HEK293 (cell line): ENCODE measurements at regions not wholly inside any gene's neighbourhood (a gene's known extent, or its start where the extent isn't known, plus 50 kb on each side); places are given as distances from the start of the nearest gene placed in this dataset.

Experiments
- CTCF ChIA-PET: fragments of 350-600 bp; formaldehyde crosslinking; extraction: SDS; loops from one replicate; lab custom pipeline; 2021; ENCODE audit warnings: antibody characterized with exemption; lab: Yijun Ruan, JAX
- POLR2A ChIA-PET: fragments of 300-600 bp; formaldehyde crosslinking; extraction: SDS; loops from one replicate; lab custom pipeline; 2020; ENCODE audit warnings: antibody characterized with exemption, inconsistent platforms; lab: Yijun Ruan, JAX
- H3K27ac ChIP-seq: fragments of 200-500 bp; sonication (Bioruptor generic); 2 replicates; pipeline ENCODE4 v1.5.1; 2014; ENCODE audit warnings: low read depth, low read length, control low read depth, inconsistent platforms; ENCODE audit errors: extremely low read depth
- H3K36me3 ChIP-seq, 2 experiments: fragments of 200-500 bp in 1 of 2; sonication (Bioruptor generic) in 1 of 2; 1 replicate in 1 of 2; 2 replicates in 1 of 2; pipeline ENCODE4 v1.5.1; 2014 to 2017; ENCODE audit warnings: inconsistent platforms in 2 of 2, low read length in 2 of 2; ENCODE audit not compliant: control insufficient read depth in 2 of 2, insufficient read depth in 1 of 2
- H3K4me1 ChIP-seq: fragments of 200-500 bp; sonication (Bioruptor generic); 2 replicates; pipeline ENCODE4 v1.5.1; 2014; ENCODE audit warnings: mild to moderate bottlenecking, low read length, inconsistent platforms; ENCODE audit not compliant: control insufficient read depth, insufficient read depth
- H3K4me3 ChIP-seq: 2 replicates; pipeline ENCODE4 v1.5.1; 2011; ENCODE audit warnings: low read depth, mild to moderate bottlenecking, control low read depth, low read length, moderate library complexity
- H3K9me3 ChIP-seq: fragments of 200-500 bp; sonication (Bioruptor generic); 2 replicates; pipeline ENCODE4 v1.5.1; 2014; ENCODE audit warnings: low read depth, low read length, inconsistent platforms; ENCODE audit not compliant: control insufficient read depth, insufficient read depth
- GLIS2 ChIP-seq: fragments of 450-650 bp; formaldehyde crosslinking; IDR thresholded peaks from 2 replicates; pipeline ENCODE4 v1.5.1; 2016; ENCODE audit warnings: missing biosample characterization, missing genetic modification characterization
- PATZ1 ChIP-seq: fragments of 450-650 bp; formaldehyde crosslinking; IDR thresholded peaks from 2 replicates; pipeline ENCODE4 v1.5.1; 2016; ENCODE audit warnings: missing biosample characterization, missing genetic modification characterization
- REST ChIP-seq: fragments of 450-650 bp; formaldehyde crosslinking; IDR thresholded peaks from 2 replicates; pipeline ENCODE4 v1.5.1; 2016; ENCODE audit warnings: missing biosample characterization, missing genetic modification characterization
- SP7 ChIP-seq: fragments of 450-650 bp; formaldehyde crosslinking; IDR thresholded peaks from 2 replicates; pipeline ENCODE4 v1.5.1; 2016; ENCODE audit warnings: missing biosample characterization, missing genetic modification characterization
- ZBTB1 ChIP-seq: fragments of 450-650 bp; formaldehyde crosslinking; IDR thresholded peaks from 2 replicates; pipeline ENCODE4 v1.5.1; 2016; ENCODE audit warnings: missing biosample characterization, missing genetic modification characterization
- ZBTB21 ChIP-seq: fragments of 450-650 bp; formaldehyde crosslinking; IDR thresholded peaks from 2 replicates; pipeline ENCODE4 v1.5.1; 2017; ENCODE audit warnings: missing biosample characterization, missing genetic modification characterization
- ZBTB7A ChIP-seq: fragments of 450-650 bp; formaldehyde crosslinking; IDR thresholded peaks from 2 replicates; pipeline ENCODE4 v1.5.1; 2016; ENCODE audit warnings: low read depth, missing biosample characterization, missing genetic modification characterization
- ZNF132 ChIP-seq: fragments of 450-650 bp; formaldehyde crosslinking; IDR thresholded peaks from 2 replicates; pipeline ENCODE4 v1.5.1; 2017; ENCODE audit warnings: missing biosample characterization, missing genetic modification characterization, borderline replicate concordance
- ZNF175 ChIP-seq: fragments of 450-650 bp; formaldehyde crosslinking; IDR thresholded peaks from 2 replicates; pipeline ENCODE4 v1.5.1; 2016; ENCODE audit warnings: missing biosample characterization, missing genetic modification characterization
- ZNF19 ChIP-seq: fragments of 450-650 bp; formaldehyde crosslinking; IDR thresholded peaks from 2 replicates; pipeline ENCODE4; 2016; ENCODE audit warnings: missing biosample characterization, missing genetic modification characterization, low read depth
- ZNF202 ChIP-seq: fragments of 450-650 bp; formaldehyde crosslinking; IDR thresholded peaks from 2 replicates; pipeline ENCODE4 v1.5.1; 2016; ENCODE audit warnings: missing biosample characterization, missing genetic modification characterization, borderline replicate concordance
- ZNF274 ChIP-seq, 2 experiments: fragments of 200-500 bp in 1 of 2; fragments of 450-650 bp in 1 of 2; sonication (Bioruptor generic) in 1 of 2; formaldehyde crosslinking in 1 of 2; IDR thresholded peaks; 2 replicates each; pipeline versions ENCODE4 v1.5.1 to v1.6.1; 2014 to 2016; ENCODE audit warnings: borderline replicate concordance in 1 of 2, inconsistent platforms in 1 of 2, low read length in 1 of 2, missing biosample characterization in 1 of 2, missing genetic modification characterization in 1 of 2
- ZNF311 ChIP-seq: fragments of 450-650 bp; formaldehyde crosslinking; IDR thresholded peaks from 2 replicates; pipeline ENCODE4 v1.5.1; 2017; ENCODE audit warnings: missing biosample characterization, missing genetic modification characterization, borderline replicate concordance
- ZNF350 ChIP-seq: fragments of 450-650 bp; formaldehyde crosslinking; IDR thresholded peaks from 2 replicates; pipeline ENCODE4 v1.5.0; 2017; ENCODE audit warnings: missing biosample characterization, mild to moderate bottlenecking, missing genetic modification characterization
- ZNF398 ChIP-seq: fragments of 450-650 bp; formaldehyde crosslinking; IDR thresholded peaks from 2 replicates; pipeline ENCODE4 v1.5.1; 2017; ENCODE audit warnings: missing biosample characterization, missing genetic modification characterization
- ZNF518A ChIP-seq: fragments of 450-650 bp; formaldehyde crosslinking; conservative IDR thresholded peaks from 2 replicates; pipeline ENCODE4 v1.5.1; 2016; ENCODE audit warnings: low read depth, missing biosample characterization, missing genetic modification characterization
- ZNF585B ChIP-seq: fragments of 450-650 bp; formaldehyde crosslinking; IDR thresholded peaks from 2 replicates; pipeline ENCODE4 v1.5.1; 2016; ENCODE audit warnings: missing biosample characterization, missing genetic modification characterization
- ZNF623 ChIP-seq: fragments of 450-650 bp; formaldehyde crosslinking; IDR thresholded peaks from 2 replicates; pipeline ENCODE4 v1.5.1; 2016; ENCODE audit warnings: missing biosample characterization, missing genetic modification characterization
- ZNF677 ChIP-seq: fragments of 450-650 bp; IDR thresholded peaks from 2 replicates; pipeline ENCODE4 v1.5.0; 2018; ENCODE audit warnings: missing biosample characterization, mild to moderate bottlenecking, missing genetic modification characterization, moderate library complexity
- ZNF76 ChIP-seq: fragments of 450-650 bp; formaldehyde crosslinking; IDR thresholded peaks from 2 replicates; pipeline ENCODE4; 2016; ENCODE audit warnings: low read depth, missing biosample characterization, missing genetic modification characterization, borderline replicate concordance
- ZSCAN4 ChIP-seq: fragments of 450-650 bp; formaldehyde crosslinking; IDR thresholded peaks from 2 replicates; pipeline ENCODE4 v1.5.1; 2017; ENCODE audit warnings: missing biosample characterization, missing genetic modification characterization

GRCh38 chr1:81254560-81254959 is 546.2 kb upstream of the ADGRL2 start (continued):
- TF ChIP-seq ZNF398 (tag by site-specific recombination) (no peak), GLIS2 (tag by site-specific recombination) (no peak), SP7 (tag by site-specific recombination) (no peak), ZNF202 (tag by site-specific recombination) (no peak), ZNF518A (no peak), ZBTB7A (tag by site-specific recombination) (no peak), ZNF274 (IDR thresholded peaks at IDR 0.05; ENCODE audit: low read length) (no peak), ZNF274 (tag by site-specific recombination; IDR thresholded peaks at IDR 0.05; ENCODE audit: borderline replicate concordance) (no peak), ZNF677 (no peak), ZNF311 (tag by site-specific recombination) (no peak), ZNF76 (tag by site-specific recombination) (no peak), ZNF19 (tag by site-specific recombination) (no peak), ZBTB21 (tag by site-specific recombination) (no peak)

GRCh38 chr1:81254068-81254467 is 546.7 kb upstream of the ADGRL2 start:
- H3K27ac ChIP-seq: no peak overlapping the region
- no peaks in the 10 kb centered on the region for H3K4me1 ChIP-seq
- H3K9me3 ChIP-seq: no peaks in the 10 kb centered on the region
- CTCF ChIA-PET: no interaction called here
- POLR2A ChIA-PET: no interaction called here
- H3K4me3 ChIP-seq: no peak overlapping the region
- H3K36me3 ChIP-seq: no peaks in the 10 kb centered on the region
- TF ChIP-seq ZNF132 (tag by site-specific recombination) (no peak), ZNF350 (tag by site-specific recombination) (no peak), ZNF585B (tag by site-specific recombination) (no peak), ZNF175 (no peak), REST (tag by site-specific recombination) (no peak), ZBTB1 (tag by site-specific recombination) (no peak), ZSCAN4 (tag by site-specific recombination) (no peak), ZNF398 (tag by site-specific recombination) (no peak), ZNF623 (tag by site-specific recombination) (no peak), PATZ1 (tag by site-specific recombination) (no peak)
